OCI-LY1 (cell line): ENCODE measurements at regions not wholly inside any gene's neighbourhood (a gene's known extent, or its start where the extent isn't known, plus 50 kb on each side); places are given as distances from the start of the nearest gene placed in this dataset.

Experiments used
- H2AFZ ChIP-seq: fragments of 200-600 bp; sonication (generic), shearing (Covaris generic); 2 replicates; pipeline ENCODE4 v1.6.0; 2014; ENCODE audit warnings: antibody characterized with exemption, mild to moderate bottlenecking, low read length
- H3F3A ChIP-seq: fragments of 200-600 bp; sonication (generic), shearing (Covaris generic); 2 replicates; pipeline ENCODE4 v1.6.0; 2014; ENCODE audit warnings: mild to moderate bottlenecking, antibody characterized with exemption, low read length, moderate library complexity; ENCODE audit not compliant: insufficient read depth
- H3K27ac ChIP-seq: fragments of 200-600 bp; sonication (generic); 2 replicates; pipeline ENCODE4 v1.5.1; 2014; ENCODE audit warnings: low read length, mixed run types, mild to moderate bottlenecking, low read depth; ENCODE audit not compliant: poor library complexity, severe bottlenecking
- H3K27me3 ChIP-seq: fragments of 200-600 bp; sonication (generic); 2 replicates; pipeline ENCODE4 v1.6.0; 2014; ENCODE audit warnings: antibody characterized with exemption, mild to moderate bottlenecking, low read length, moderate library complexity; ENCODE audit not compliant: insufficient read depth
- H3K36me3 ChIP-seq: fragments of 200-600 bp; sonication (generic); 2 replicates; pipeline ENCODE4 v1.6.1; 2014; ENCODE audit warnings: mild to moderate bottlenecking, antibody characterized with exemption, low read length, moderate library complexity, mixed read lengths; ENCODE audit not compliant: insufficient read depth
- H3K4me1 ChIP-seq: fragments of 200-600 bp; sonication (generic); 2 replicates; pipeline ENCODE4 v1.5.1; 2014; ENCODE audit warnings: mild to moderate bottlenecking, low read length, moderate library complexity; ENCODE audit not compliant: insufficient read depth, severe bottlenecking
- H3K4me2 ChIP-seq: fragments of 200-600 bp; sonication (generic), shearing (Covaris generic); 2 replicates; pipeline ENCODE4 v1.6.1; 2014; ENCODE audit warnings: low read length
- H3K4me3 ChIP-seq: fragments of 200-600 bp; sonication (generic); 2 replicates; pipeline ENCODE4 v1.5.1; 2014; ENCODE audit warnings: low read length, low read depth, mild to moderate bottlenecking, mixed read lengths; ENCODE audit not compliant: poor library complexity, severe bottlenecking
- H3K79me2 ChIP-seq: fragments of 200-600 bp; shearing (Covaris generic); 2 replicates; pipeline ENCODE4 v1.6.1; 2016; ENCODE audit warnings: mixed run types, low read length, mixed read lengths; ENCODE audit not compliant: insufficient read depth
- H3K9ac ChIP-seq: fragments of 200-600 bp; sonication (generic), shearing (Covaris generic); 2 replicates; pipeline ENCODE4 v1.6.1; 2014; ENCODE audit warnings: mild to moderate bottlenecking, low read length, mixed read lengths
- H3K9me2 ChIP-seq: fragments of 200-600 bp; sonication (generic), shearing (Covaris generic); 2 replicates; pipeline ENCODE4 v1.6.1; 2014; ENCODE audit warnings: low read depth, mild to moderate bottlenecking, low read length, mixed read lengths
- H3K9me3 ChIP-seq: fragments of 200-600 bp; shearing (Covaris generic); 2 replicates; pipeline ENCODE4 v1.6.1; 2014; ENCODE audit warnings: low read length, mixed read lengths
- H4K20me1 ChIP-seq: fragments of 200-600 bp; sonication (generic), shearing (Covaris generic); 2 replicates; pipeline ENCODE4 v1.6.0; 2016; ENCODE audit warnings: mild to moderate bottlenecking, low read length; ENCODE audit not compliant: insufficient read depth
- CTCF ChIP-seq: fragments of 200-600 bp; sonication (generic), shearing (Covaris generic); IDR thresholded peaks from 2 replicates; pipeline ENCODE4 v1.5.1; 2017; ENCODE audit warnings: mild to moderate bottlenecking, antibody characterized with exemption, low read length, moderate library complexity, mixed read lengths
- EZH2 ChIP-seq: fragments of 200-600 bp; sonication (generic), shearing (Covaris generic); IDR thresholded peaks from 2 replicates; pipeline ENCODE4 v1.8.0; 2017; ENCODE audit warnings: borderline replicate concordance, mixed run types, mild to moderate bottlenecking, antibody characterized with exemption, low read length, moderate library complexity, mixed read lengths

- Histone ChIP-seq H3K4me1 (no peaks in the 10 kb centered on the region), H3K27me3 (no peaks in the 10 kb centered on the region), H3F3A (no peaks in the 10 kb centered on the region), H4K20me1 (no peaks in the 10 kb centered on the region), H3K79me2 (no peaks in the 10 kb centered on the region), H3K4me3 (no peak overlapping the region), H3K9me3 (no peaks in the 10 kb centered on the region), H3K36me3 (no peaks in the 10 kb centered on the region), H3K4me2 (no peak overlapping the region), H2AFZ (no peak overlapping the region), H3K9me2 (no peaks in the 10 kb centered on the region), H3K9ac (no peak overlapping the region), H3K27ac (no peak overlapping the region)
- no peak for TF ChIP-seq CTCF
- TF ChIP-seq EZH2 = no peak
Observed at GRCh38 chr6:156183678-156184077, 593.5 kb upstream of the ARID1B start.

- no peaks in the 10 kb centered on the region for H4K20me1 ChIP-seq
Observed at GRCh38 chr6:156182356-156182755, 594.8 kb upstream of the ARID1B start.

GRCh38 chr6:156181506-156181905 lies 595.7 kb upstream of the ARID1B start:
- Histone ChIP-seq H3K27ac (no peak overlapping the region), H3K9me3 (no peaks in the 10 kb centered on the region), H3K79me2 (no peaks in the 10 kb centered on the region), H3F3A (no peaks in the 10 kb centered on the region), H3K4me1 (no peaks in the 10 kb centered on the region), H3K36me3 (no peaks in the 10 kb centered on the region), H2AFZ (no peak overlapping the region), H3K9ac (no peak overlapping the region), H3K4me3 (no peak overlapping the region), H4K20me1 (no peaks in the 10 kb centered on the region), H3K4me2 (no peak overlapping the region), H3K9me2 (no peaks in the 10 kb centered on the region), H3K27me3 (no peaks in the 10 kb centered on the region)
- TF ChIP-seq CTCF (no peak), EZH2 (no peak)

More at GRCh38 chr6:156182356-156182755, 594.8 kb upstream of the ARID1B start:
- Histone ChIP-seq H3K9ac (no peak overlapping the region), H3K4me3 (no peak overlapping the region), H3K27me3 (no peaks in the 10 kb centered on the region), H3K79me2 (no peaks in the 10 kb centered on the region), H3F3A (no peaks in the 10 kb centered on the region), H3K4me1 (no peaks in the 10 kb centered on the region), H2AFZ (no peak overlapping the region), H3K9me2 (no peaks in the 10 kb centered on the region), H3K4me2 (no peak overlapping the region), H3K27ac (no peak overlapping the region), H3K36me3 (no peaks in the 10 kb centered on the region), H3K9me3 (no peaks in the 10 kb centered on the region)
- TF ChIP-seq EZH2 (no peak), CTCF (no peak)
